Endothelial cell (in vitro differentiated cells): ENCODE measurements at regions not wholly inside any gene's neighbourhood (a gene's known extent, or its start where the extent isn't known, plus 50 kb on each side); places are given as distances from the start of the nearest gene placed in this dataset.
"Not testable (repeated sequence)": the region's sequence is repeated elsewhere in the genome, so short reads cannot be mapped to it uniquely, and the experiment has no call there.

Experiments used
- DNase-seq: peaks from one replicate; pipeline ENCODE4 v3.0.0; 2021; ENCODE audit warnings: low spot score
- H3K27ac Mint-ChIP-seq: one replicate; pipeline ENCODE4 v1.8.0; 2021; ENCODE audit warnings: mixed read lengths, inconsistent platforms; ENCODE audit not compliant: unreplicated experiment
- H3K27me3 Mint-ChIP-seq: one replicate; pipeline ENCODE4 v1.8.0; 2021; ENCODE audit warnings: mild to moderate bottlenecking, moderate library complexity, mixed read lengths, inconsistent platforms; ENCODE audit not compliant: unreplicated experiment
- H3K36me3 Mint-ChIP-seq: one replicate; pipeline ENCODE4 v1.8.0; 2021; ENCODE audit warnings: mild to moderate bottlenecking, low read depth, mixed read lengths, inconsistent platforms; ENCODE audit not compliant: unreplicated experiment
- H3K4me1 Mint-ChIP-seq: one replicate; pipeline ENCODE4 v1.8.0; 2021; ENCODE audit warnings: mild to moderate bottlenecking, mixed read lengths, inconsistent platforms; ENCODE audit not compliant: unreplicated experiment
- H3K4me3 Mint-ChIP-seq: one replicate; pipeline ENCODE4 v1.8.0; 2021; ENCODE audit warnings: mild to moderate bottlenecking, mixed read lengths, inconsistent platforms; ENCODE audit not compliant: unreplicated experiment
- H3K9me3 Mint-ChIP-seq: one replicate; pipeline ENCODE4 v1.8.0; 2021; ENCODE audit warnings: mixed read lengths, inconsistent platforms; ENCODE audit not compliant: unreplicated experiment
- TF ChIP-seq, protein P1 (sequence below): fragments of 200-600 bp; sonication (generic); IDR thresholded peaks from one replicate; pipeline ENCODE4 v1.5.0; 2021; ENCODE audit warnings: antibody characterized with exemption; ENCODE audit not compliant: unreplicated experiment

DNA sequence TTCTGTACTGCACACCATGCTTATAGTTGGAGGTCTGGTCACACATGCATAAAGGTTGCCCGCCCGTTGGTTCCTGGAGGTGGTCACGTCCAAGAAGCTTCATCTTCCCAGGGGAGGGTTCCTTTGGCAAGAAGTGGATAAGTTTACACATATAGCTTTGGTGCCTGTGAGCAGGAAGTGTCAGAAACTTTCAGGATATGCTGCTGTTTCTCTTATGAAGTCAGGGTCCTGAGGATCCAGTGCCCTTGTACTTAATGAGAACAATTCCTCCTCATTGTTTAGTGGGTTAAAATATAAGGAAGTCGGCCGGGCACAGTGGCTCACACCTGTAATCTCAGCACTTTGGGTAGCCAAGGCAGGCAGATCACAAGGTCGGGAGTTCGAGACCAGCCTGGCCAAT lies 115.5 kb upstream of the DUSP22 start:
- H3K36me3 Mint-ChIP-seq, result no peaks in the 10 kb centered on the region
- H3K4me3 Mint-ChIP-seq, result no peak overlapping the region
- H3K9me3 Mint-ChIP-seq, result no peaks in the 10 kb centered on the region
- H3K27me3 Mint-ChIP-seq, result peaks cover 4% of the 10 kb centered on the region
- H3K4me1 Mint-ChIP-seq, result no peaks in the 10 kb centered on the region
- TF ChIP-seq, protein P1, sequence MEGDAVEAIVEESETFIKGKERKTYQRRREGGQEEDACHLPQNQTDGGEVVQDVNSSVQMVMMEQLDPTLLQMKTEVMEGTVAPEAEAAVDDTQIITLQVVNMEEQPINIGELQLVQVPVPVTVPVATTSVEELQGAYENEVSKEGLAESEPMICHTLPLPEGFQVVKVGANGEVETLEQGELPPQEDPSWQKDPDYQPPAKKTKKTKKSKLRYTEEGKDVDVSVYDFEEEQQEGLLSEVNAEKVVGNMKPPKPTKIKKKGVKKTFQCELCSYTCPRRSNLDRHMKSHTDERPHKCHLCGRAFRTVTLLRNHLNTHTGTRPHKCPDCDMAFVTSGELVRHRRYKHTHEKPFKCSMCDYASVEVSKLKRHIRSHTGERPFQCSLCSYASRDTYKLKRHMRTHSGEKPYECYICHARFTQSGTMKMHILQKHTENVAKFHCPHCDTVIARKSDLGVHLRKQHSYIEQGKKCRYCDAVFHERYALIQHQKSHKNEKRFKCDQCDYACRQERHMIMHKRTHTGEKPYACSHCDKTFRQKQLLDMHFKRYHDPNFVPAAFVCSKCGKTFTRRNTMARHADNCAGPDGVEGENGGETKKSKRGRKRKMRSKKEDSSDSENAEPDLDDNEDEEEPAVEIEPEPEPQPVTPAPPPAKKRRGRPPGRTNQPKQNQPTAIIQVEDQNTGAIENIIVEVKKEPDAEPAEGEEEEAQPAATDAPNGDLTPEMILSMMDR, result no peak
- H3K27ac Mint-ChIP-seq, result no peak overlapping the region
- no peak for DNase-seq

DNA sequence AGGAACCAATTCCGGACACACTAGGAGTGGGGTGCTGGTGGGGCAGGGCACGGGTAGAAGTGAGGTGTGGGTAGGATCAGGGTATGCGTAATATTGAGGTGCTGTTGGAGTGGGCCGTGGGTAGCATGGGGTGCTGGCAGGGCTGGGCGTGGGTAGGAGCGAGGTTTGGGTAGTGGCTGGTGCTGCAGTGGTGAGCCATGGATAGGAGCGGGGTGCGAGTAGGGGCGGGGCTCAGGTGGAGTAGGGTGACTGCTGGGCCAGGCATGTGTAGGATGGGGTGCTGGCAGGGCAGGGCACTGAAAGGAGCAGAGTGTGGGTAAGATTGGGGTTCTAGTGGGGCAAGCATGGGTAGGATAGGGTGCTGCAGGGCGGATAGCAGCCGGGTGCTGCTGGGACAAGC lies 114.2 kb upstream of the DUSP22 start:
- Mint-ChIP-seq H3K4me3 (no peak overlapping the region), H3K27me3 (peaks cover 2% of the 10 kb centered on the region), H3K9me3 (no peaks in the 10 kb centered on the region), H3K27ac (no peak overlapping the region), H3K4me1 (no peaks in the 10 kb centered on the region), H3K36me3 (no peaks in the 10 kb centered on the region)
- TF ChIP-seq, protein P1, result no peak
- no peak for DNase-seq

DNA sequence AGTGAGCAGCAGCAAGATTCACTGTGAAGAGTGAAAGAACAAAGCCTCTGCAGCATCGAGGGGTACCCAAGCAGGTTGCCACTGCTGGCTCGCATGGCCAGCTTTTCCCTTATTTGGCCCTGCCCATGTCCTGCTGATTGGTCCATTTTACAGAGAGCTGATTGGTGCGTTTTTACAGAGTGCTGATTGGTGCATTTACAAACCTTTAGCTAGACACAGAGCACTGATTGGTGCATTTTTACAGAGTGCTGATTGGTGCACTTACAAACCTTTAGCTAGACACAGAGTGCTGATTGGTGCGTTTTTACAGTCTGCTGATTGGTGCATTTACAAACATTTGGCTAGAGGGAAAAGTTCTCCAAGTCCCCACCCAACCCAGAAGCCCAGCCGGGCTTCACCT lies 113.4 kb upstream of the DUSP22 start:
- not testable (repeated sequence) for H3K9me3 Mint-ChIP-seq, H3K36me3 Mint-ChIP-seq, H3K27ac Mint-ChIP-seq, DNase-seq, H3K4me3 Mint-ChIP-seq, H3K4me1 Mint-ChIP-seq, H3K27me3 Mint-ChIP-seq

DNA sequence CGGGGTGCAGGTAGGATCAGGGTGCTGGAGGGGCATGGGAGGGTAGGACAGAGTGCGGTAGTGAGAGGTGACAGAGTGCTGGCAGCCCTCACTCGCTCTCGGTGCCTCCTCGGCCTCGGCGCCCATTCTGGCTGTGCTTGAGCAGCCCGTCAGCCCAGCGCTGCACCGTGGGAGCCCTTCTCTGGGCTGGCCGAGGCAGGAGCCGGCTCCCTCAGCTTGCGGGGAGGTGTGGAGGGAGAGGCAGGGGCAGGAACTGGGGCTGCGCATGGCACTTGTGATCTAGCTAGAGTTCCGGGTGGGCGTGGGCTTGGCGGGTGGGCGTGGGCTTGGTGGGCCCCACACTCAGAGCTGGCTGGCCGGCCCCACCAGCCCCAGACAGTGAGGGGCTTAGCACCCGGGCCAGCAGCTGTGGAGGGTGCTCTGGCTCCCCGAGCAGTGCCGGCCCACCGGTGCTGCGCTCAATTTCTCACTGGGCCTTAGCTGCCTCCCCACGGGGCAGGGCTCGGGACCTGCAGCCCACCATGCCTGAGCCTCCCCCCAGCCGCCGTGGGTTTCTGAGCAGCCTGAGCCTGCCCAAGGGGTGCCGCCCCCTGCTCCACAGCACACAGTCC lies 112.8 kb upstream of the DUSP22 start:
- no peaks in the 10 kb centered on the region for H3K36me3 Mint-ChIP-seq
- H3K4me3 Mint-ChIP-seq, result no peak overlapping the region
- no peaks in the 10 kb centered on the region for H3K9me3 Mint-ChIP-seq
- DNase-seq, result no peak
- no peaks in the 10 kb centered on the region for H3K4me1 Mint-ChIP-seq
- H3K27ac Mint-ChIP-seq, result no peak overlapping the region
- peaks cover 2% of the 10 kb centered on the region for H3K27me3 Mint-ChIP-seq
- TF ChIP-seq, protein P1, result no peak

DNA sequence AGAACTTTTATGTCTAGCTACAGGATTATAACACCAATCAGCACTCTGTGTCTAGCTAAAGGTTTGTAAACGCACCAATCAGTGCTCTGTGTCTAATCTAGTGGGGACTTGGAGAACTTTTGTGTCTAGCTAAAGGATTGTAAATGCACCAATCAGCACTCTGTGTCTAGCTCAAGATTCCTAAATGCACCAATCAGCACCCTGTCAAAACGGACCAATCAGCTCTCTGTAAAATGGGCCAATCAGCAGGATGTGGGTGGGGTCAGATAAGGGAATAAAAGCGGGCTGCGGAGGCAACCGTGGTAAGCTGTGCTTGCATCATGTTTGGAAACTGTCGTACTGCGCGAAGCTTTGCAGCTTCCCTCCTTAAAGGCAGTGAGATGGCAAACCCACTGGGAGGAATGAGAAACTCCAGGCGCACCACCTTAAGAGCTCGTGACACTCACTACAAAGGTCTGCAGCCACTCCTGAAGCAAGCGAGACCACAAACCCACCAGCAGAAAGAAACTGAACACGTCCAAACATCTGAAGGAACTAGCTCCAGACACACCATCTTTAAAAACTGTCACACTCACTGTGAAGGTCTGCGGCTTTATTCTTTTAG lies 112.1 kb upstream of the DUSP22 start:
- not testable (repeated sequence) for H3K27ac Mint-ChIP-seq, DNase-seq, H3K4me3 Mint-ChIP-seq, H3K36me3 Mint-ChIP-seq, H3K9me3 Mint-ChIP-seq, H3K4me1 Mint-ChIP-seq, H3K27me3 Mint-ChIP-seq

DNA sequence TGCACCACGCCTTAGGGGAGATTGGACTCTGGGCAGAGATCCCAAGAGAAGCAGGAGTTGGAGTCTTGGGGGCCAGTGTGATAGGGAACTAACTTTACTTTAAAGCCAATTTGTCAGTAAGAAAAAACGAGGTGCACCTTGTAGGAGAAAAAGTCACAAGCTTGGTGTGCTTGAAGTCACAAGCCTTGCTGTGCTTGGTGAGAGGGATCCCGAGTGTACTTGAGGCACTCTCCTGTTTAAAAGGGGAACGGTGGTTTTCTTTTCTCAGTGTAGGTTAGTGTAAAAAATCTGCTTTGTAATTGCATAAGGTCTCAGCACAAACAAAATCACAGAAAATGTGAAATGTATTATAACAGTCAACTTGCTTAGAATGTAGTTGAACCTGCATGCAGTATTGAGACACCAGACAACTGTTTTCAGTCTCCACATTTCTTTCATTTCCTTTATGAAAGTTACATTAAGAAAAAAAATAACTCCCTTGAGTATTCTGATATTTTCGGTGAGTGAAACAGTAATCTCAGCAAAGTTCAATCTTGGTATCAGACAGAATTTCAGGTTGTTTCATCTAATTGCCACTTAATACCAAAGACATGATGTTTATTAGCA lies 111.1 kb upstream of the DUSP22 start:
- H3K27me3 Mint-ChIP-seq, result peaks cover 2% of the 10 kb centered on the region
- TF ChIP-seq, protein P1, result no peak
- H3K9me3 Mint-ChIP-seq, result no peaks in the 10 kb centered on the region
- no peaks in the 10 kb centered on the region for H3K36me3 Mint-ChIP-seq
- no peaks in the 10 kb centered on the region for H3K4me1 Mint-ChIP-seq
- no peak for DNase-seq
- H3K4me3 Mint-ChIP-seq, result no peak overlapping the region
- no peak overlapping the region for H3K27ac Mint-ChIP-seq
